NCI-H1930 (cell line): ENCODE measurements at regions not wholly inside any gene's neighbourhood (a gene's known extent, or its start where the extent isn't known, plus 50 kb on each side); places are given as distances from the start of the nearest gene placed in this dataset.

Experiments
- DNase-seq, 2 experiments: peaks; one replicate each; lab custom pipeline; 2025; lab: John Stamatoyannopoulos, UW

DNA sequence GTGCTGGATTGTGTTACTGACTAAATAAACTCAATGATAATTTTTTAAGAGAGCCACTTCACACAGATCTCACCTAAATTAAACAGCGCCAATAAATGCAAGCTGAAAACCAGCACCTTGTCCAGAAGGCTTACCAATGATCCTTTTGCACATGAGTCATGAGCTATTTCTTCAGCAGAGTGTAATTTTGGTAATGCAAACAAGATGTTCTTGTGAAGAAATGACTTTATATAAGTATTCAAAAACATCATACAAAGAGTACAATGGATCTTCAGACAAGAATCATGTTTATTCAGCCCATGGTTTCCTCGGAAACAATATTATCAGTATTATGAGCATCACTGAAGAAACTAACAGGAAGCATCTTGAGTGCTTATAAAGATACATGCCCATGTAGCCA is 263.8 kb upstream of the UBE2E2 start:
- DNase-seq, result no peak

GRCh38 chr3:22940285-22940684 is 262.8 kb upstream of the UBE2E2 start:
- DNase-seq, result no peak

- DNase-seq, result no peak
Observed at GRCh38 chr3:22942981-22943380, 260.1 kb upstream of the UBE2E2 start.

DNA sequence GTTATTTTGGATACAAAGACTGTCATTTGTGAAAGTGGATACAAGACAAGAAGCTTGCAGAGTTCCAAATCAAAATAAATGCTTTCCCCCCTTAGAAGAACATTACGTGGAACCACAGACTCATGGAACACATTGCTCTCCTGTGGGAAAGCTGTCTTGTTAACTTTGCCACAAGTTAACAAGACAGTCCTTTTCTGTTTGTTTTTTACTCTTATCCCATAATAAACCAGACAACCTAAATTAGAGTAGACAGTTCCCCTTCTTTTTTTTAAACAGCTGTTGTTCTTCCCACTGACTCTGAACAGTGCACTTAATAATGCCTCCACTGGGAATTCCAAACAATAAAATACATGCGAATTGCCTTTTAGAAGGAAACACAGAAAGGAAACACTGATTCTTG is 255.3 kb upstream of the UBE2E2 start:
- no peak for DNase-seq

- DNase-seq, result no peak
Observed at GRCh38 chr3:22951910-22952309, 251.2 kb upstream of the UBE2E2 start.

DNA sequence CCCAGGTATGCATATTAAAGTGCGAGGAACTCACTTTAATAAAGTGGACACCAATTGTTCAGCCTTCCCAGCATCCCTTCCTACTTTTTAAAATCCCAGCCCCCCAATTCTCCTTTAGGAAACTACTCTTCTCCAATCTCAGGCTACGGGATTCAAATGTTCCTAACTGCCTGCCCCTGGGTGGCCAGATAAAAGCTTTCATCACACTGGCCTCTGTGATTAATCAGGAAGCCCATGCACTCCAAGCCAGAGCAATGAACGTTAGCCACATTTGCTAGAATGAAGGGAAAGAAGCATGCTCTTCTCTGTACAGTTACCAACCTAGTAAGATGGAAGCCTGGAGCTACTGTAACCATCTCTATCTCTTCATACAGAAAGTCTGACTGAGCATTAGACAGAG is 250.3 kb upstream of the UBE2E2 start:
- DNase-seq, result no peak

GRCh38 chr3:22959593-22959992 is 243.5 kb upstream of the UBE2E2 start:
- DNase-seq, result no peak

GRCh38 chr3:22960105-22960984 is 242.8 kb upstream of the UBE2E2 start:
- DNase-seq, result no peak

DNA sequence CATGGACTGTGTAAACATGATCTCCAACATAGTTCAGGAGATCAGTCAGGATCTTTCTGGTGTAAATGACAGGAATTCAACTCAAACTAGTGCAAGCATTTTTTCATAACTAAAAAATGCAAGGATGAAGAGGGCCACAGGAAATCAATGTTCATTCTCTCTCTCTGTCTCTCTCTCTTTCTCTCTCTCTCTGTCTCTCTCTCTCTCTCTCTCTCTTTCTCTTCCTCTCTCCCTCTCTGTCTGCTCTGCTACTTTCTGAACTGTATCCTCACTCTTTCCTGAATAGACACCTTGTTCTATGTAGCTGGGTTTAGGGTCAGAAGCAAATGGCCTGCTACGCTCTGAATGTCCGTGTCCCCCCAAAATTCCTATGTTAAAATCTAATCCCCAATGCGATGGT is 240.9 kb upstream of the UBE2E2 start:
- DNase-seq, result no peak

- DNase-seq, result no peak
Observed at GRCh38 chr3:22966349-22966748, 236.8 kb upstream of the UBE2E2 start.

DNA sequence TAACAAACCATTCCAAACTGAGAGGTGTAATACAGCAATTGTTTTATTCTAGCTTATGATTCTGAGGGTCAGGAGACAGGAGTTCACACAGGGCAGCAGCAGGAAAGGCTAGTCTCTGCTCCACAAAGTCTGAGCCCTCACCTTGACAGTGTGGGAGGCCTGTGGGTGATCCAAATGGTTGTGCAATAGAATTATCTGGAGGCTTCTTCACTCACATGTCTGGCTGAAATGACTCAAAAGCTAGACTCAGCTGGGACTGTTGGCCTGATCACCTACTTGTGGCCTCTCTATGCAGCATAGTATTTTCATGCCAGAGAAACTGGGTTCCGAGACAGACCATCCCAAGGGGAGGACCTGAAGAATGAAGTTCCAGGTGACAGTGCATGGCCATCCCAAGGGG is 233.9 kb upstream of the UBE2E2 start:
- DNase-seq, result no peak

GRCh38 chr3:22971497-22971896 is 231.6 kb upstream of the UBE2E2 start:
- DNase-seq, result no peak

DNA sequence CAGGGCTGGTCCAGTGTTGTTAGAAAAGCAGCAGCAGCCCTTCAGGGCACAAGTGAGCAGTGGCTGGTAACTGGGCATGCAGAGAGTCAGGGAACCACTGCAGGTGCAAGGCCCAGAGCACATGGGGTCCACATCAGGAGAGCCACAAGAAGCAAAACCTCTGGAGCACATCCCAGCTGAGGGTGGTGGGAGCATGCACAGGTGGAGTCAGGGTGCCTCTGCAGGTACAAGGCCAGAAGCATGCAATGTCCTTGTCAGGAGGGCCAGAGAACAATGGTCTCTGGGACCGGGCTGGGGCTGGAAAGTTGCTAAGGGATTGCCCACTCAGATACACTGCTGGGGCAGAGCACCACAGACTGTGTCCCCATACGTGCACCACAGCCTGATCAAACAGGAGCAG is 226.1 kb upstream of the UBE2E2 start:
- DNase-seq, result no peak

DNA sequence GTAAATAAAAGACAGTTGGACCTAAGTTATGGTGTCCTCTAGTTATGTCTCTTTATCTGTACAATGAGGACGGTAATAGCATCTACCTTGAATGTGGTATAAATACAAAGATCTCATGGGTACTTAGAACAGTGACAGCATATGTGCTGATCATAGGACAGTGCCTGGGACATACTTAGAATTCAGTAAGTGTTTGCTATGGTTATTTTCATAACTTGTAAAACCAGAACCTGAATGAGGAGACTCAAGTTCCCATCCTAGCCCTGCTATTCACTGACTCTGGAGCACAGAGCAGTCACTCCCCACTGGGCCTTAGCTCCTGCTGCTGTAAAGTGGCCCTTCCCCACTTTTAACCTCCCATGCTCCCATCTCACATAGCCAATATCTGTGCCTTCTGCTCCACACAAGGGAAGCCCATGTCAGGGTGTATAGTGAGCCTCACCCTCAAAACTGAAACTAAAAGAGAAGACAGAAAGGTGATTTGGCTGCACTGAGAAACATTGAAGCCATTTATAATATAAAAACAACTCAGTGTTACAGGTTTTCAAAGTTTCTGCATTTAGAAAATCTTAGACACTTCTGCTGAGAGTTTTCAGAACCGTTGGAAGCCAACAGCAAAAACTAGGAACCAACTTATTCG is 225.4 kb upstream of the UBE2E2 start:
- no peak for DNase-seq

DNA sequence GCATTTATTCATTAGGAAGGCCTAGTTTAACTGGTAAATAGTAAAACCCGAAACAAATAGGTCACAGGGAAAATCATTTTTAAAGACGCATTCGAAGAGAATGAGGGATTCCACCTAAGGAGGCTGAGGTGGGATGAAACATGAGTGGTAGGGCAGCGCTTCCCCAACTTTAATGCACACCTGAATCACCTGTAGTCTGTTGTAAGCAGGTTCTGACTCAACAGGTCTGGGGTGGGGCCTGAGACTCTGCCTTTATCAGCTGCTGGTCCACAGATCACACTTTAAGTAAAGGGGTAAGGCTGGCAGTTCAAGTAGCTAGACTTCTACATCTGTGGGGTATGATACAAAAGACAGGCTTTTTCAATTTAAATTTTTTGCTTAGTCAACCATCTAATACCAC is 223.5 kb upstream of the UBE2E2 start:
- no peak for DNase-seq

DNA sequence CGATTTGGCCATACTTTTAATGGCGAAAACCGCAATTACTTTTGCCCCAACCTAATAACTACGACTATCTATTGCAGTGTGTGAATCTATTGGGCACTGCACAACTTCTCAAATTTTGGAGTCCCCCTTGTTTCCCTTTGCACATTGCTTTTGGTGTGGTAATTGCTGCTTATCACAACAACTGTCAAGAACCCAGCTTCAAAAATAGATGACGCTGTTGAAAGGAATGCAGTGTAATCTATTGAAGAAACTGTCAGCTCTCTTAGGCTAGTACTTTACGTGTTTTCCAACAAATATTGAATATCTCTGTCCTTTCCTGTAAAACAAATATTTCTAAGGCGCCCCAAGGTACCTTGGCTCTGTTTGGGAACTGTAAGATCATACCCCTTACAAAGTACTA is 222.8 kb upstream of the UBE2E2 start:
- DNase-seq, result no peak

- DNase-seq, result no peak
Observed at GRCh38 chr3:22981166-22981565, 222.0 kb upstream of the UBE2E2 start.

GRCh38 chr3:22981861-22982260 is 221.3 kb upstream of the UBE2E2 start:
- DNase-seq, result no peak

GRCh38 chr3:22982981-22983587 is 220.0 kb upstream of the UBE2E2 start:
- DNase-seq, result no peak

DNA sequence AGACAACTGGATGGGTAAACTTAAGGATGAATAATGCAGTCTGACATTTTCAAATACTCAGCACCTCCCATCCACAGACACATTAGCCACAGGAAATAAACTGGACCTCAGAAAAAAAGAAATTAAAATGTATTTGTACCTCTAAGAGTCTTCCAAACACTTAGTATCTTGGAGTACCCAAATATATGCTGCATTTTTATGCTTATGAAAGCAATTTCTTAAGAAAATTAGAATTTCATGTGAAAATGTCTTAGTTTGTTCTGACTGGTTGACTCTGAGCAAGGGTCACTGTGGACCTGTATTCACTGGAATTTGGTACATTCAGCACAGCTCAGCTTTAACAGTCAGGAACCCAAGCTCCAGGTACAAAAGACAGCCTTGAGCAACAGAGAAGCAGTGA is 216.2 kb upstream of the UBE2E2 start:
- DNase-seq, result no peak

GRCh38 chr3:22988566-22988965 is 214.6 kb upstream of the UBE2E2 start:
- DNase-seq, result no peak

- no peak for DNase-seq
Observed at GRCh38 chr3:22989716-22990115, 213.4 kb upstream of the UBE2E2 start.
